NCI-H226 (cell line): ENCODE measurements at regions not wholly inside any gene's neighbourhood (a gene's known extent, or its start where the extent isn't known, plus 50 kb on each side); places are given as distances from the start of the nearest gene placed in this dataset.

Experiments used
- DNase-seq: peaks from one replicate; pipeline ENCODE4 v3.0.0-alpha.2; 2015

DNA sequence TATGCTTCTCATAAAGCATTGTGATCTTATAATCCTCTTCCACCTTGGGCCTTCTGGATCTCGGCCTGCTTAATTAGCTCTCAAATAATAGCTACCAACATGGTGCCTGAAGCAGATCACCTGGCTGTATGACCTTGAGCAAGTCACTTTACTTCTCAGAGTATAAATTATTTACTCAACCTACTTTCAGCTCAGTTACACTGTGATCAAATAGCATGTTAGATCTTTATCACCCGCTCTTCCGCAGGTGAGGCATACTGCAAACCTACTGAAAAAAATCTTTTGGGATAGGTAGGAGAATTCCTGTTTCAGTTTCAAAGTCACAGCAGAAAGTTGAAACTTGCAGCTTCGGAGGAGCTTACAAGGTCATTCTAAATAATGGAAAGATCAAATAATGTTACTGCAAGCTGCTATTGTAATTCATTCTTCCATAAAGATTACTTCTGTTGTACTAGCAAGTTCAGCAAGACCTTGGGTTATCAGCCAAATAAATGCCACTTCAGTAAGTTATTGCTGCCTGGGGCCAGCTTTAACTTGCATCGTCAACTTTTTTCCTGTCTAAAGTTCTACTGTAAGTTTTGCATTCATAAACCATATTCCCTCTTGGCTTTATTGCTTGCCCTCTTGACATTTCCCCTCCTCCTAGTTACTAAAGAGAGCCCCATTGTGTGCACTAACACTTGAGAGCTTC, 268.4 kb upstream of the ATP11B start:
- no peak for DNase-seq

DNA sequence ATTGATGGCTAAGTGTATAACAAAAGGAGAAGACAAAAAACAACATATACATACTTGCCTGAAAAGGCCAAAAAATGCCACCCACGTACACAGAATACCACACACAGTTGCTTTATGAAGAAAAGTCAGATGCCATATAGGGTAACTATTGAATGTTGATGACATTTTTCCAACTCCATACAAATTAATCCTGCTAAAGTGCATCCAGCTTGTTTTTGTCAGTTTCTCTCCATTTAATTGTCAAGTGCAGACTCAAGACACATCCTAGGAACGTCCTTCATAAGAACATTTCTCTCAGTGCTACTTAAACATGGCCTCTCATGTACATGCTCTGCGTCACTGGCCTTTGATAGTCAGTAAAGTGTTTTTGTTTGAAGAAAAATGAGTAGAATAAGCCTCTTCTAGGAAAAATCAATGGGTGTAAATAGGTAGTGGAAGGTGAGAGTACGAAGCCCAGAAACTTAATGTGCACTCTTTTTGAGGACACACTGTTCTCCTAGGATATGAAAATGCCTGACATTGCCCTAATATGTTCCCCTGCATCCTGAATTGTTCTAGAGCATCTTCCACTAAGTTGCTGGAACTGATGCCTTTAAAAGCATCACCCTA, 267.4 kb upstream of the ATP11B start:
- DNase-seq, result no peak

DNA sequence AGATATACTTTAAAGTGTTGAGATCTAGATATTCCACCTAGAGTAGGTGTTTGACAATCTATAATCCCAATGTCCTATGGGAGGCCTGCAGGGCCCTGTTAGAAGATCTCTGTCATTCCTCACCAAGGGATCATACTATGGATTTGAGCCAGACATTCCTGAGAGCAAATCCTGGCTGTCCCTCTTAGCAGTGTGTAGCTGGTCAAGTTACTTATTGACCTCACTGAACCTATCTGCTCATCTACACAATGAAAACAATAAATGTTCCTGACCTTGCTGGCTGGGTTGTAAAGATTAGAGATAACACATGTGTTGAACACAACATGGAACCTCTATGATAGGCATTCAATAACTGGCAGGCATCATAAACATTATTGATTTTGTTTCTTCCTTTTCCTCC, 265.6 kb upstream of the ATP11B start:
- no peak for DNase-seq

DNA sequence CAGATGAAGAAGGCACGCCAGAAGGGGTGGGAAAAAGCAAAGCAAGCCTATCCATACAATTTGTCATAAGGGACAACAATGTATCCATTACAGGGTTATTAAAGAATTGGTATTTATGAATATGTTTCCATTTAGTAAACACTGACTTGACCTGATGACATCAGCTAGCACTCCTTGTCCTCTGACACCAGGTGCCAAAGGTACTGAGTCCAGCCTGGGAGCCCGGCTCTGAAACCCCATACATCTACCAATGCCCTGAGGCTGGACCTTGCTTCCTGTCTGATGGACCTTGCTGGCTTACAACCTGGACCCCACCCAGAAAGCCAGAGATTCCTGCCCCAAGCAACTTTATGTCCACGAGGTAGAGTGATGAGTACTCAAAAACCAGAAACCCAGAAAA, 263.0 kb upstream of the ATP11B start:
- no peak for DNase-seq

DNA sequence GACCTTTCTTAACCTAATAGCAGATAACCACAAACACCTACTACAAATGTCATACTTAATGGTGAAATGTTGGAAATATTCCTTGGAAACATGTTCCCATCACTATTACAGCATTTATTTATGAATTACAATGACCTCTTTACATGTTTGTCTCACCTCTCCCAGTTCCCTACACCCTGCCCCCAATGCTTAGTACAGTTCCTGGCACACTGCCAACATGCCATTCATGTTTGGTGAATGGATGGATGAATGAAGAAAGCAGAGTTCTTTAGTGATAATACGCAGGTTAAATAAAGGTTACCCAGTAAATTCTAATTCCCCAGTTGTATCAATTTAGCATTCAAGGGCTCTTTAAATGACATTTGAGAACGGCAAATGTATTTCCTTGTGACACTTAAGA, 259.9 kb upstream of the ATP11B start:
- no peak for DNase-seq

DNA sequence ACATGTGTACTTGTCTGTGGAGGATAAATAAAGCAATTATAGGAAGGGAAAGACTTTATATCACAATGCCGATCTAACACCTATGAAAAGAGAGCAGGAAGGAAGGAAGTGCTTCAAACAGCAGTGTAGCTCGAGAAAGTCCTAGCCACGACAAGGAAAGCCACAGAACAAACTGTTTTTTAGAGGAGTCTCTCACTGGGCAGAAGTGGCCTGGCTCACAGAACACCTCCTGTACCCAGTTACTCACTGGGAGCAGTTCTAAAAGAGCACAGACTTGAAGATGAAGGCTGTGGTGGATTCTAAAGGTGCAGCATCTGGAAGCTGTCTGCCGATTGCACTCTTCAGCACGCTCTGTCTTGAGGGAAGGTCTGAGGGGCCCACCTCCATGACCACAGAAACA, 248.8 kb upstream of the ATP11B start:
- DNase-seq, result no peak

DNA sequence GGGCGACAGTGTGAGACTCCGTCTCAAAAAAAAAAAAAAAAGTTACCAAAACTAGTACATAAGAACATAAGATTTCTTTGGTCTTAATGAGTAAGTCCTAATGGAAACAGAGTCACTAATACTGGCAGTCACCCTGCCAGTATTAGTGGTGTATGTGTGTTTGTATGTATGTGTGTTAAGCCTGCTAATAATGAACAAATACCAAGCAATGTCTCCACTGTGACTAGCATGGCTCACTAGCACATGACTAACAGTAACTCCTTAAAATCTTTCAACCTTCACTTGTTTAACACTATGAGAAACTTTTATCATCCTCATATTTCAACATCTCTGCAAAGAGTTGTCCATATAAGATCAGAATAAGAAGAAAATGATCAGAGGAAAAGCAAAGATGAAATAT, 231.0 kb upstream of the ATP11B start:
- DNase-seq, result no peak

DNA sequence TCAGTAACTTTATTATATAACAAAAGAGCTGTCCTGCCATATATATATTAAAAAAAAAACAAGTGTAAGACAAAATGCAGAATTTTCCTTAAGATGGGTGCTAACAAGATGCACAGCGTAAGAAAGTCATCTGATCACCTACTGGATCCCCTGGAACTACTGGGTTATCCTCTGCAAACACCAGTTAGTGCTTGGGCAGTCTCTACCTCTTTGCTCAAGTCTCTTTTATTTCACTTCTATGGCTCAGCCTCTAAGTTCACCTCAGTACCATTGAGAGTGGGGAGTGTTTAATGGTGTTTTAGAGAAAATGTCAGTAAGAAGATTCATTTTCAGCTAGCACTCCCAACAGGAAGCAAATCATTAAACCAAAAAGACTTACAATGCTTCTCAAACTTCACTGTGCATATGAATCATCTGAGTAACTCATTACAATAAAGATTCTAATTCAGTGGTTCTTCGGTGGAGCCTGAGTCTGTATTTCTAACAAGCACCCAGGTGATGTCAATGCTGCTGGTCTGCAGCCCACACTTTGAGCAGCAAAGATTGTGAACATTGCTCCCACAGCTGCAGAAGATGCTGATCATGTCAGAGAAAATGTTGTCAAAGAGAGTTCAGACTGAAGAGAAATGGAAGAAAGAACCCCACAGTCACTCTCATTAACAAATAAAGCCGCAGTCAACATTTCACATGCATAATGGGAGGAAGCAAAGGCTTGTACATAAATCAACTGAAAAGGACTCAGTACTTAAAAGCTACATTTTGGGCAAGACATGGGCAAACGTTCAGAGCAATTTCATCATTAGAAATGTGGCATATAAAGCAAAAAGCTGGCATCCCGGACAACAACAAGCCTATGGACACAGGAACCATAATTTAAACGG, 227.1 kb upstream of the ATP11B start:
- no peak for DNase-seq

DNA sequence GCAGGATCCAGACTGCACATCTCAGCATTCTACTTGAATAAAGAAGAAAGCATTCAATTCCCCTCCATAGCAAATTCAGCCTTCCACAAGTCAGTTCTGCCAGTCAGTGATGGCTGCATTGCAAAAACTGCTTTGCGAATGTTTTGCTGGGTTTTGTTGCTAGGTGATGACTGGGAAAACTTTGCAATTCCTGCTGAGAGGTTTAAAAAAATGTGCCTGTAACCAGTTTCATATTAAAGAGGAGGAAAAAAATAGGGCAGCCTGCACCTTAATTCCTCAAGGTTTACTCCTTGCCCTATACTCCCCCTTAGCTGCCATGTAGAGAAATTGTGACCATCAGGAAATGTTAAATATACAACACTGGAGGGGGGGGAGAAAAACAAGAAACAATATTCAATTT, 225.6 kb upstream of the ATP11B start:
- peak; percentile 17 for DNase-seq

DNA sequence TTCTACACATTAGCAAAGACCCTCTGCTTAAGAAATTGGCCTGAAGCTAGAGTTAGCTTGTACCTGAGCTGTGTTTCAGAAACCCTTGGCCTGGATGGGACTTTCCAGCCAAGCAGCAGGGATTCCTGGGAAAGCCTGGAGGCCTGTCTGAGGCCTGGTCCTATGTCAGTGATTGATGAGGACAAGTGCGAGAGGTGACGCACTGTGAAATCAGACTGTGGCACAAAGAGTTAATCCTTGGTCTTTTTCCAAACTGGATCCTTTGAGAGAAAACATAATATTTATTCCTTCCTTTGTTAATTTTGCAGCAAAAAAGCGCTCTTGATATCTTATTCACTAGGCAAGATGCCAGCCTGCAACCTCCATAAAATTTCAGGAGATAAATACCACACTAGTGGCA, 225.0 kb upstream of the ATP11B start:
- DNase-seq, result peak; percentile 13

DNA sequence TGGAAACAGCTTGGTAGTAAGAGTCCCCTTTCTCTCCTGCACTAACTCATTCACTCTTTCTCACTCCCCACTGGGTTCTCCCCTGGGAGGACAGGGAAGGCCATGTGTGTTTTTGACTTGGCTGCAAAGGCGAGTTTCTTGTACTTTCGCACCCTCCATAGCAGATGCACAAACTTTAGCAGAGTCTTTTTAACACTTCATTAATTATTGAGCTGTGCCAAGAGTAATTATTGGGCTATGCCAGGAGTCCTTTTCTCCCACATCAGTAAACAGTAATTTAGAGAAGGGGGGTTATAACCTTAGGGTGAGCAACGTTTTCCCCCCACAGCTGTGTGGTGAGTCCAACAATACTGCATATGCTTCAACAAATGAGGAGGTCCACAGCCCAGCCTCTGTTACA, 224.4 kb upstream of the ATP11B start:
- no peak for DNase-seq

DNA sequence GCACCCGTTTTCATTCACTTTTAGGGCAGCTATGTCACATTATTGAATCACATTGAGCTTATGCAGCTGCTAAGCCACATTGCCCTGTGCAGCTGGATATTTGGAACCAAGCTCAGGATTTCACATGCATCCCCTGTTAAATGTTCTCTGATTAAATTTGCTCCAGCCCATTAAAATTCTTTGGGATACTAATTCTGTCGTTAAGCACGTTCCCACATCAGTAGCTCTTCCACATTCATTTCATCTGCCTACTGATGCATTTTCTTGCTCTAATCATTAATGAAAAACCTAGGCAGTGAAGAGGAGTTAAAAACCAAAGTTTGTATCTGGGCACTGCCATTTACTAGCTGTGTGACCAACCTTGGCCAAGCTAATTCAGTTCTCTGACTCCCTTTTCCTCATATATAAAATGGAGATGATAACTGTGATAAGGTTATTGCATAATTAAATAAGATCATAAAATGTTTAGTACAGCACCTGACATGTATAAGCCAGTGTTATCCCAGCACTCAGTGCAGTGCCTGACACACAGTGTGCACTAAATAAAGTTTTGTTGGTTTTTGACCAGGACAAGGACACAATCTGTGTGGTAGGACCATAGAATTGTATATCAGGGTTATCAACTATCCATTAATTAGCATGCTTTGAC, 222.2 kb upstream of the ATP11B start:
- DNase-seq, result no peak

DNA sequence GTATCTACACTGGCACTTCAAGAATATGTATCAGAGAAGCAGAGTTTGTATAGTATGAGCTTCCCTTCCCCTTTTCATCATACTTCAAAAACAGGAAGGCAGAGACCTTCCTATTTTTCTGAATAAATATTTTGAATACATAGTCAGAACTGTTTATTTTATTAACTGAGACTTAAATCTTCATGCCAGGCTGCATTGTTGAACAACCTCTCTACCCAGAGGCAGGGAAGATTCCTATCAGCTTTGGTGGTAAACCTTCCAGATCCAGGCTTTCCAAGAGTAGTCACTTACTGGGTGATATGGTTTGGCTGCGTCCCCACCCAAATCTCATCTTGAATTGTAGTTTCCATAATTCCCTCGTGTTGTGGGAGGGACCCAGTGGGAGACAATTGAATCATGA, 217.4 kb upstream of the ATP11B start:
- no peak for DNase-seq

DNA sequence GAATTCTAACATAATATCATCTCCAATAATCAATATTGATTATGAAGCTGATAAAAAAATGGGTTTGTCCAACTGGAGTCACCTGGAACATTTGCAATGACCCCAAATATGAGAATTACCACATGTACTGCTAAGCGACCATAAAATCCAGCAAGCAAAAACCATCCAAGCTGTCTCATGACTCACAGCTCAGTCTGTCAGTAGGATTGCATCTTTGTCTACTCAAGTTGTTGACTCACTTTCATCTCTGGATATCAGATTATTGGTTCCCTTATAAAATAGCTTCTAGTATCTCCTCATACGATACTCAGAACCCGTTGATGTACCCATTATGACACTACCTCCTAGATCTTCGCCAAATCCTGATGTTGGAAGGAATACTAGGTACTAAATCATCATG, 209.8 kb upstream of the ATP11B start:
- DNase-seq, result no peak

DNA sequence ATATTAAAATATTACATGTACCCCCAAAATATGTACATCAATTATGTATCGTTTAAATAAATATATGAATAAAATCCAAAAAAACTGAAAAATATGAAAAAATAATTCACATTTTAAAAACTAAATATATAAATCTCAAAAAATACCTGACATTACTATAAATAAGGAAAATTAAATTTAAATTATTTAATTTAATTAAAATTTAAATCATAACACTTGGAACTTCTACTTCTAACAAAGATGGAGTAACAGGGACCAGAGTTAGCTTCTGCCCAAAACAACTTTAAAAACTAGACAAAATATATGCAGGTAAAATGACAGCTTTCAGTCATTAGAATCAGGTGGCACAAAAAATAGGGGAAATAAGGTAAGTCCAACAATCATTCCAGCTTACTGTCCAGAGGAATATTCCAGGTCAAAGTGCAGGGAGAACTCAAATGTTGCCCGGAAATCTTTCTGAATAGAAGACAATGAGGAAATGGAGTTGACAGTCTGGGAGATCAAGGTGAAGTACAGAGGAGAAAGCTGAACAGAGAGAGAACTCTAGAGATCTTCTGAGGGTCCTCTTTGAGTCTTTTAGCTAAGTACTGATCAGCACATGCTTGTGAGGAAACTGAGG, 207.7 kb upstream of the ATP11B start:
- DNase-seq, result no peak

DNA sequence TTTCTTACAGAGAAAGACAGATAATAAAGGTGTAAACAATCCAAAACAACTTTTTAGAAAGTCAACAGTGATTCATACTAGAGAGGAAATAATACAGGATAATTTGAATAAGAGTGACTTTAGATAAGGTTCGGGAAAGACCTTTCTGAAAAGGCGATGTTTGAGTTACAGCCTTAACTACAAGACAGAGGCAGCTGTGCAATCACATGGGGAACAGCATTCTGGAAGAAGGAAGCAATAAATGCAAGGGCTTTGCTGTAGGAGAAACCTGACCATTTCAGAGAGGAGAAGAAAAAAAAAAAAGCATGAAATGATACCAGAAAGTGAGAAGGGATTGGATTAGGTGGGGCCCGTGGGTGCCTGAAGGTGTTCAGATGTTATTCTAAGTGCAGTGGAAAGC, 200.6 kb upstream of the ATP11B start:
- DNase-seq, result no peak

DNA sequence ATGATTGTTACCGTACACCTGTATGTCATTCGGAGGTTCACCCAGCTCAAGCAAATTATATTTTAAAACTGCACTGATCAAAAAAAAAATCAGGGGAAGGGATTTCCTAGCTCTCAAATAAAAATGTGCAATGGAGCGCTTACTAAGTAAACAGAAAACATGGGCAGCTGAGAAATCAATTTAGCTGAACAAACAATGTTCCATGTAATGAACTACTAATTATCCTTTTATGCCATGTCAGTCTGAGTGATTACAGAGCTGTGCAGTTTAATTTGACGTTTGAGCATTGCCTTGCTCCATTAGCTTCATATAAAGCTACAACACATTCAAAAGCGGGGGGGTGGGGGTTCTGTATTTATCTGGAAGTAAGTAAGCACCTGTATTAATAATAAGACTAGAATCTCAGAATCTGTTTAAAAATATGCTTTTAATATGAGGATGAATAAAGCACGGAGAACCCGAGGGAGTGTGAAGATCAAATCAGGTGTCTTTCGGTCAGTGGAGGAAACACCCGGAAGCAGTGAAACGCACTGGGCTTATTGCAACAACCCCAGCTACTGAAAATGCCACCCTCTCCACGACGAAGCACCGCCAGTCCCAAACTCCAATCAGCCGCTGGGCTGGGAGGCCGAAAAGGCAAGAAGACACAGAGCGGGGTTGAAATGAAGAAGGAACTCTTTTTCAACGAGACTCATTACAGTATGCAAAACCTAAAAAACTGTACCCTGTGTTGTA, 196.5 kb upstream of the ATP11B start:
- DNase-seq, result no peak

DNA sequence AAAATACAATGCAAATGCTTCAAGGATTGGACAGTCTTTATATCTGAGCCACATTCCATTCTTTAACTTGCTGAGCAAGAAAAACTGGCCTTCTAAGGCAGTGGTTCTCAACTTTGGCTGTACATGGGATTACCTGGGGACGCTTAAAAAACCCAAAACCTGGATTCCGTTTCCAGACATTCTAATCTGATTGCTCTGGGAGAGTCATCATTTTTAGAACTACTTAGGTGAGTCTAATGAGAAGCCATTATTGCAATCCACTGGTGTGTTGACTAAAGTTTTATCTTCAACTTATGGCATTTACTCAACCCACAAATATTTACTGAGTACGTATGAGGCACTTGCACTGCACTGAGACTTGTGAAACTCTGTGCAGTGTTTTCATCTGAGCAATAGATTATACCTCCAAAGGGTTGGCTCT, 195.7 kb upstream of the ATP11B start:
- peak; percentile 67 for DNase-seq

DNA sequence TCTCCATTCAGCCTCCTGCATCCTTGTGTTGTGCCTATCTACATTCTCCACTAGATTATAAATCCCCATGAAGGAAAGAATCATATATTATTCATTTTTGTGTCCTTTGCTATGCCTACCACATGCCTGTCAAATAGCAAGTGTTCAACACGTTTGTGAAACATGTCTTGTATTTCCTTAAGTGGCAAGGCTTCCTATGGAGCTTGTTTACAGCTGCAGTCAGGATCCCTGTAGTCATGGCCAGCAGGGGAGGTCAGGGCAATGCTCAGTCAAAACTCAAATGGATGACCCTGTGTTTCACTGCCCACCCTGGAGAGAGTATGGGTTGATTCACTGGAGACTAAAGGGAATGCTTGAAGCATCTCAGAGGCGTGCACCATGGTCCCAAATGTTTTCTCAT, 191.7 kb upstream of the ATP11B start:
- no peak for DNase-seq

DNA sequence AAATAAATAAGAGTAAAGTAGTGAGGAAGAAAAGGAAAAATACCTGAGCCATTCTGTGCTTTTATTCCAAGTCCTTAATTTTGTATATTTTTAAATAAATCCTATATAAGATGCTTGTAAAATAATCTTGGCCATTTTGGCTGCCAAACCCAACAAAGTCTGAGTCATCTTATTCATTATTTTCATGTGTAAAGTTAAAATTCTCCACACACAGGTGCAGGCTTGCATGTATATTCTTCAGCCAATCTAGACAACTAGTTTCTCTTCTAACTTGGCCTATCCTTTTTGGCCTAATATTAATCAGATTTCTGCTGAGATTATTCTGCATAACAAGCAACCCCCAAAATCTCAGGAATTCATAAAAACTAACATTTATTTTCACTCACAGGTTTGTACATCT, 189.8 kb upstream of the ATP11B start:
- no peak for DNase-seq

DNA sequence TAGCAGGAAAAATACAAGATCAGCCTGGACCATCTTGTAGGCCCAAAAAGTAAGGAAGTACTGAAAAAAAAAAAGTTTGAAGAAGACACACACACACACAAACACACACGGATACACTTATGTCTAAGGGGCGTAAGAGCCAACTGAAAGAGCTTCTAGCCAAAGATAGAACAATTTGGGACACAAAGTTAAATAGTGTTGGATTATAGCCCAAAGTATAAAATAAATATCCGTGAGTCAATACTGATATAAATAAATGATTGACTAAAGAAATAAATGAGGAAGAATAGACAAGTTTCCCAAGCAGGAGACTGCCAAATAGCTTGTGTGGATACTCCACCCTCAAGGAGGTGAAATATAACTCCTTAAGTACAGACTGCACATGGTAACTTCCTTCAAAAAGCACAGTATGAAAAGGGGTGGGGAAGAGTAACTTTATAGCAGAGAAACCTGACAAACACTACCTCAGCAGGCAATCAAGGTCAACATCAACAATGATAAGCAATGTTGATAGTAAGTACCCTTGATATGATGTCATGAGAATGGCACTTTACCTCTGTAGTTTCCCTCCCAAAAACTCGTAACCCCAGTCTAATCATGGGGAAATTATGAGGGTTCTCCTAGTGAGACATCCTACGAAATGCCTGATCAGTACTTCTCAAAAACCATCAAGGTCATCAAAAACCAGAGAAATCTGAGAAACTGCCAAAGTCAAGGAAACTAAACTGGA, 187.3 kb upstream of the ATP11B start:
- DNase-seq, result no peak
